Fibroblast of mammary gland (primary cell): ENCODE measurements at regions not wholly inside any gene's neighbourhood (a gene's known extent, or its start where the extent isn't known, plus 50 kb on each side); places are given as distances from the start of the nearest gene placed in this dataset.

Experiments used
- DNase-seq: peaks from one replicate; pipeline ENCODE4 v3.0.0-alpha.2; 2010; ENCODE audit warnings: low read depth
- H3K4me3 ChIP-seq: 2 replicates; pipeline ENCODE4 v1.5.1; 2011; ENCODE audit warnings: low read depth, mild to moderate bottlenecking, low read length, moderate library complexity; ENCODE audit not compliant: control insufficient read depth
- CTCF ChIP-seq: conservative IDR thresholded peaks from 2 replicates; pipeline ENCODE4 v1.5.1; 2011; ENCODE audit warnings: low read depth, low read length, inconsistent platforms; ENCODE audit not compliant: control insufficient read depth, insufficient read depth

- DNase-seq = peak; percentile 75
- peak; percentile 93 for TF ChIP-seq CTCF
- no peak overlapping the region for H3K4me3 ChIP-seq
Measured at GRCh38 chr3:20511863-20512505, 326.0 kb upstream of the SGO1 start.

- H3K4me3 ChIP-seq = no peak overlapping the region
- no peak for DNase-seq
- TF ChIP-seq CTCF = no peak
Measured at GRCh38 chr3:20510396-20510795, 324.4 kb upstream of the SGO1 start.

GRCh38 chr3:20503394-20504082, 317.5 kb upstream of the SGO1 start:
- DNase-seq = no peak
- TF ChIP-seq CTCF = no peak
- no peak overlapping the region for H3K4me3 ChIP-seq

GRCh38 chr3:20490996-20491395, 305.0 kb upstream of the SGO1 start:
- DNase-seq = no peak
- TF ChIP-seq CTCF = no peak
- no peak overlapping the region for H3K4me3 ChIP-seq

- no peak overlapping the region for H3K4me3 ChIP-seq
- no peak for TF ChIP-seq CTCF
- no peak for DNase-seq
Measured at GRCh38 chr3:20488151-20488550, 302.1 kb upstream of the SGO1 start.

GRCh38 chr3:20484126-20484525, 298.1 kb upstream of the SGO1 start:
- TF ChIP-seq CTCF = no peak

More at GRCh38 chr3:20484126-20484525, 298.1 kb upstream of the SGO1 start:
- H3K4me3 ChIP-seq = no peak overlapping the region
- no peak for DNase-seq
